Activated B cell treated with CpG ODN at 0.5 μM for 24 hours (primary cell): ENCODE measurements at regions not wholly inside any gene's neighbourhood (a gene's known extent, or its start where the extent isn't known, plus 50 kb on each side); places are given as distances from the start of the nearest gene placed in this dataset.

ENCODE experiments used
- ATAC-seq: fragments of 200-7000 bp; cut with Tn5 transposase; one replicate; pipeline ENCODE4 v1.10.0; 2021; ENCODE audit warnings: low read depth, mild to moderate bottlenecking, moderate library complexity
- CTCF ChIA-PET: fragments of 350-600 bp; sonication (Branson Sonifier 250); formaldehyde crosslinking; loops from one replicate; lab custom pipeline; 2021; ENCODE audit warnings: antibody characterized with exemption; lab: Charles Lee
- POLR2A ChIA-PET: fragments of 350-600 bp; sonication (Branson Sonifier 250); formaldehyde crosslinking; loops from one replicate; lab custom pipeline; 2021; ENCODE audit warnings: antibody characterized with exemption; lab: Charles Lee
- DNase-seq: peaks from one replicate; pipeline ENCODE4 v3.0.0; 2022
- H3K27ac Mint-ChIP-seq: one replicate; pipeline ENCODE4 v1.8.0; 2020; ENCODE audit warnings: mixed read lengths
- H3K27me3 Mint-ChIP-seq: one replicate; pipeline ENCODE4 v1.8.0; 2021; ENCODE audit warnings: mixed read lengths
- H3K36me3 Mint-ChIP-seq: one replicate; pipeline ENCODE4 v1.8.0; 2021; ENCODE audit warnings: low read depth, mixed read lengths
- H3K4me1 Mint-ChIP-seq: one replicate; pipeline ENCODE4 v1.8.0; 2021; ENCODE audit warnings: mixed read lengths
- H3K4me3 Mint-ChIP-seq: one replicate; pipeline ENCODE4 v1.8.0; 2020; ENCODE audit warnings: mild to moderate bottlenecking, mixed read lengths
- H3K9me3 Mint-ChIP-seq: one replicate; pipeline ENCODE4 v1.8.0; 2020; ENCODE audit warnings: mixed read lengths
- CTCF ChIP-seq: fragments of 200-600 bp; IDR thresholded peaks from one replicate; pipeline ENCODE4 v1.8.0; 2022; ENCODE audit warnings: antibody characterized with exemption, mild to moderate bottlenecking
- intact Hi-C: fragments of 100-400 bp; cut with micrococcal nuclease; formaldehyde crosslinking; loops from one replicate; pipeline ENCODE4 v1.15.1; 2024

GRCh38 chr5:82917584-82917983 is 159.6 kb downstream of the TMEM167A start:
- Mint-ChIP-seq H3K27me3 (no peaks in the 10 kb centered on the region), H3K27ac (no peak overlapping the region), H3K36me3 (no peaks in the 10 kb centered on the region), H3K4me3 (no peak overlapping the region), H3K4me1 (no peaks in the 10 kb centered on the region), H3K9me3 (peaks cover 14% of the 10 kb centered on the region)
- ChIA-PET POLR2A (no interaction called here), CTCF (no interaction called here)
- intact Hi-C loops = no loop called here
- TF ChIP-seq CTCF = no peak
- DNase-seq (no peak), ATAC-seq (no peak)

GRCh38 chr5:82913971-82914370 is 163.2 kb downstream of the TMEM167A start:
- H3K36me3 Mint-ChIP-seq = no peaks in the 10 kb centered on the region

GRCh38 chr5:82912462-82912861 is 164.7 kb downstream of the TMEM167A start:
- ChIA-PET POLR2A (no interaction called here), CTCF (no interaction called here)
- H3K4me3 Mint-ChIP-seq = no peak overlapping the region
- no peak for TF ChIP-seq CTCF
- intact Hi-C loops = no loop called here
- H3K9me3 Mint-ChIP-seq = peaks cover 14% of the 10 kb centered on the region
- H3K36me3 Mint-ChIP-seq = no peaks in the 10 kb centered on the region
- no peak overlapping the region for H3K27ac Mint-ChIP-seq
- DNase-seq (no peak), ATAC-seq (no peak)
- no peaks in the 10 kb centered on the region for H3K4me1 Mint-ChIP-seq
- no peaks in the 10 kb centered on the region for H3K27me3 Mint-ChIP-seq

More at GRCh38 chr5:82913971-82914370, 163.2 kb downstream of the TMEM167A start:
- no peak for ATAC-seq
- POLR2A ChIA-PET = no interaction called here
- intact Hi-C loops = no loop called here
- Mint-ChIP-seq H3K4me3 (no peak overlapping the region), H3K9me3 (peaks cover 14% of the 10 kb centered on the region), H3K27ac (no peak overlapping the region), H3K4me1 (no peaks in the 10 kb centered on the region), H3K27me3 (no peaks in the 10 kb centered on the region)
- no peak for DNase-seq
- CTCF ChIA-PET = no interaction called here
- TF ChIP-seq CTCF = no peak

GRCh38 chr5:82911910-82912309 is 165.3 kb downstream of the TMEM167A start:
- no peak overlapping the region for H3K27ac Mint-ChIP-seq
- DNase-seq (no peak), ATAC-seq (no peak)
- ChIA-PET POLR2A (no interaction called here), CTCF (no interaction called here)
- peaks cover 13% of the 10 kb centered on the region for H3K9me3 Mint-ChIP-seq
- H3K27me3 Mint-ChIP-seq = no peaks in the 10 kb centered on the region
- intact Hi-C loops = no loop called here
- H3K4me1 Mint-ChIP-seq = no peaks in the 10 kb centered on the region
- no peak overlapping the region for H3K4me3 Mint-ChIP-seq
- no peaks in the 10 kb centered on the region for H3K36me3 Mint-ChIP-seq
- TF ChIP-seq CTCF = no peak

GRCh38 chr5:82910905-82911304 is 166.3 kb downstream of the TMEM167A start:
- intact Hi-C loops = no loop called here
- DNase-seq = no peak
- POLR2A ChIA-PET = no interaction called here
- Mint-ChIP-seq H3K9me3 (peaks cover 9% of the 10 kb centered on the region), H3K4me3 (no peak overlapping the region), H3K36me3 (no peaks in the 10 kb centered on the region), H3K27ac (no peak overlapping the region), H3K27me3 (no peaks in the 10 kb centered on the region), H3K4me1 (no peaks in the 10 kb centered on the region)
- CTCF ChIA-PET = no interaction called here
- no peak for TF ChIP-seq CTCF
- no peak for ATAC-seq
